GM21367 (cell line): ENCODE measurements at regions not wholly inside any gene's neighbourhood (a gene's known extent, or its start where the extent isn't known, plus 50 kb on each side); places are given as distances from the start of the nearest gene placed in this dataset.
A peak's percentile ranks its signal among the peaks of the same experiment; 100 is the strongest.
"Not testable (repeated sequence)": the region's sequence is repeated elsewhere in the genome, so short reads cannot be mapped to it uniquely, and the experiment has no call there.

Source experiments
- ATAC-seq: cut with Tn5 transposase; IDR thresholded peaks from one replicate; pipeline ENCODE4 v1.9.1; 2021; ENCODE audit not compliant: unreplicated experiment

DNA sequence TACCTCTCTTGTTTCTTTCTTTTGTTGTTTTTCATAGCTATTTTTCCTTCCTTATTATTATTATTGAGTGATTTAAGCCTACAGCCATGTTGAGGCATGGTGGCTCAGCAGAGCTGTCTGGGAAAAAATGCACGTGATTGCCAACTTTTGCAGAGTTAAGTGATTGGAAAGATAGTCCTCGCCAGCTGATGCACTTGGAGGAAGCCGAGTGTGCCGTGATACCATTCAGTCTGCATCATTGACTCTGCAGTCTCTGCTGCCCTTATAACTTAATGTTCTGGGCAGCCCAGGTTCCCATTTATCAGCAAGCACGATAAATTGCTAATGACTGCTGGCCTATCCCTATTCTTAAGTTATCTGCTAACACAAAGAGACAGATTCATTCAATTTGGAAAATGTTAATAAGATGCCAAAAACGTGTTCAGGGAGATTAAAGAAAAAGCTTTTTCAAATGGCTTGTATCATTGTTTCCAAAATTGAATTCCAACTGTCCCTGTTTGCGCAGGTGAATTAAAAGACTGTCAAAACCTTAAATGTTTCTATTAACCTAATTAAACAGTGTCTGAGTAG is 232.9 kb upstream of the NPY start:
- ATAC-seq: no peak

DNA sequence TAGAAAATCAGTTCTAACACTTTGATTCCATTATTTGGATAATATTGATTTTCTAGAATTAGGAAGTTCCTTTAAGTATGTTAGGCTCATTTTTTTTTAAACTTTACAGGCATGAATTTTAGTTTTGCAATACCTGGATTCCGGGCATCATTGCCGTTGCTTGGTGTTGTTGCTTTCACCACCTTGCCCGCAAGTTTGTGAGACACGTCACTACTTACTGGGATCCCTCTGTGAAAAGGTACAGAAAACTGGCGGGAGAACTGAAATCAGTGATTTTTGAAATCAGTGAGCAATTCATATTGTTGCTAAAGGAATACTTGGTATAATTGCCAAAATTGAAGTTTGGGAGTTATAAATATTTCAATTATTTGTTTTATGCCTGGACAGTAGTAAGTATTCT is 232.3 kb upstream of the NPY start:
- no peak for ATAC-seq

- ATAC-seq: no peak
These were observed 231.3 kb upstream of the NPY start for GRCh38 chr7:24052572-24053260.

- no peak for ATAC-seq
These were observed 229.8 kb upstream of the NPY start for GRCh38 chr7:24054236-24054635.

- ATAC-seq: no peak
These were observed 226.7 kb upstream of the NPY start for GRCh38 chr7:24057243-24057642.

- no peak for ATAC-seq
These were observed 225.0 kb upstream of the NPY start for GRCh38 chr7:24058953-24059352.

GRCh38 chr7:24059775-24060174 is 224.2 kb upstream of the NPY start:
- ATAC-seq: no peak

DNA sequence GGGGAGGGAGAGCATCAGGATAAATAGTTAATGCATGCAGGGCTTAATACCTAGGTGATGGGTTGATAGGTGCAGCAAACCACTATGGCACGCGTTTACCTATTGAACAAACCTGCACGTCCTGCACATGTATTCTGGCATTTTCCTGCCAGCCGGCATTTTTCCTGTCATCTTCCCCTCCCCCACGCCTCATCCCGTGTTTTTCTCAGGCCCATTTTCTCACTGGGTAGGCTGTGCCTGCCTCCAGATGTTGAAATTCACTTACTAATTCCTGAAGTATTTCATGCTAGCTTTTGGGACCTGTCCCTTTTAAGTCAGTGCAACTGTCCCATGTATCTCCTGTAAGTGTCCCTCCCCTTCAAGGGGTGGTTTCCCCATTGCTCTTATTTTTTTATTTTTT is 220.3 kb upstream of the NPY start:
- no peak for ATAC-seq

- ATAC-seq: no peak
These were observed 214.2 kb upstream of the NPY start for GRCh38 chr7:24069751-24070150.

DNA sequence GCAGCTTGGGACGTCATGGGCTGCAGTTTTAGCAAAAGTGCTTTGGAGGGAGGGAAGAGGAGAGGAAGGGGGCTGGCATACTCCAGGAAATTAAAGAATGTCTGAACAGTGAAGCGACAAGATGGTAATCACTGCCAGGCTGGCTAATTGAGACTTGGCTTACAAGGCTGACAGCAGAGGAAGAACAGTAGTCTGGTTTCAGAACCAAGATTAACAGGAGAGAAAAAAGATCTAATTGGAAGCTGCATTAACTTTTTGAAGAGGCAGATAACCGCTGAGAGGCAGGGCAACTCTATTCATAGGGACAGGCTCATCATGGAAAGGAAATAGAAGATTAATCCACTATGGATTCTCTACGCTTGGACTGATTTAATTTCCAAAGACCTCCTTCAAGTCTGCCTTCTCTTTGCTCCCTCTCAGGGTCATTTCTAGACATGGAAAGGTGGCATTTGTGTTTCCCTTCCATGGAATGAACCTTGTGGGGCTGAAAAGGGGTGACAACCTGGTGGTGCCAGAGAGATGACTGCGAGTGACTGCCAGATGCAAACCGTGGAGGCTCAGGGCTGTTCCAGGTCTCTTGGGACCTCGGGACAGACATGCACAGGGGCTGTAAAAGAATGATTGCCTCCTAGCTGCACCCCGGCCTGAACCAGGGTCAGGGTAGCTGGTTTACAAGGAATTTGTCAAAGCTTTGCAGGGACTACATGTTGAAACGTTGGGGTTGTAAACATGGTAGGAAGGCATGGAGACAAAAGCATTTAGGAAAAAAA is 210.2 kb upstream of the NPY start:
- no peak for ATAC-seq

DNA sequence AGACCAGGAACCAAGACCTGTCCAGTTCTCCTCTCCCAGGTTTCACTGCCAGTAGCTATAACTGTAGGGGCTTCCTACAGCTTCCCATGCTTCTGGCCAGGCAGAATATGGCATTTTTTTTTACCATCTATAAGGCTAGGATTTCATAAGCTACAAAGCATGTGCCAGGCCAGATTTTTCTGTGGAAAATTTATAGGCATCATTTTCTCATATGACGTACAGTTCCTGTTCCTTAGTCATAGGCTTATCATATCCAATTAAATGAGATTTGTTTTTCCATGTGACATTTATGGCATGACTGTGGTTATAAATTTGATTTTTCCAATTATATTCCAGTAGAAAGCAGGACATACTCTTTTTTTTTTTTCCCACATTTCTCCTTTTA is 208.6 kb upstream of the NPY start:
- ATAC-seq: no peak

DNA sequence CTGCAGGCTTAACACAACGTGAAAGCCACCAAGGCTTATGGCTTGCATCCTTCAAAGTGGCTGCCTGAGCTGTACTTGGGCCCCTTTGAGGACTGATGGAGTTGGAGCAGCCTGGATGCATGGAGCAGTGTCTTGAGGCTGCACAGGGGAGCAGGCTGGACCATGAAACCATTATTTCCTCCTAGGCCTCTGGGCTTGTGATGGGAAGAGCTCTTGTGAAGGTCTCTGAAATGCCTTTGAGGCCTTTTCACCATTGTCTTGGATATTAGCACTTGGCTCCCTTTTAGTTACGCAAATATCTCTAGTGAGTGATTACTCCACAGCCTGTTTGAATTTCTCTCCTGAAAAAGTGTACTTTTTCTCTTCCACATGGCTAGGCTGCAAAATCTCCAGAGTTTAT is 201.2 kb upstream of the NPY start:
- no peak for ATAC-seq

DNA sequence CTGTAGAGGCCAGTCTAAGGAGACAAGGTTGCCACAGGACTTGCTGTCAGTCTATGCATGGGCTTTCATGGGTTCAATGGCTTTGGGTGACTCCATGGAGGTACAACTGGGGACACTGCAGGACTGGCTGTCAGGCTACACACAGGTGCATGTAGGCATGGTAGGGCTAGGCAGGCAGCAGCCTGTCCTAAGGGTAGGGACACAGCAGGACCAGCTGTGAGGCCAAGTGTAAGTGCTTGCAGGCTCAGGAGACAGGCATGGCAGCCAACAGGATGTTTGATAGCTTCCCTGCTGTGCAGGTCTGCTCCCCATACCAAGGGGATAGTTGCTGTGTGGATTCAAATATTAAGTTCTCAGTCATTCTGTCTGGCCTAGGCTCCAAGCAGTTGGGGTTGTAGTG is 181.0 kb upstream of the NPY start:
- no peak for ATAC-seq

DNA sequence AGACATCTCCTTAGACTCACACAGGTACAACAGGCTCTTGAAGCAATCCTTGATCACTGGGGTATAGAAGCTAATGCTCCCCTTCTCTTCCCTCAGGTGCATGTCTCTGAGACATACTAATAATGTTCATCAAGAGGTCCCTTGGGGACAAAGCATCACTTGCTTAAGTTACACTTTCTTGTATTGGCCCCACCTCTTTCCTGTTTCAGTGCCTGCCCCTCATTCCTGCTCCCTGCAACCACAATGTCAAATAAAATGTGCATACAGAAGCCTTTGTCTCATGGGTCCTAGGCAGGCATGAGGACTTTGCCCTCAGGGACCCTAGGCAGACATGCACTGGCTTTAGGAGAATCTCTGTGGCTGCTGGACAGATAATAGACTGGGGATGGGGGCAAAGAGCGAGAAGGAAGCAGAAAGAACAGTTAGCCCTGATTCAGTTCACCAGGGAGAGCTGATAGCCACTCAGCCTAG is 175.0 kb upstream of the NPY start:
- peak; percentile 59 for ATAC-seq

DNA sequence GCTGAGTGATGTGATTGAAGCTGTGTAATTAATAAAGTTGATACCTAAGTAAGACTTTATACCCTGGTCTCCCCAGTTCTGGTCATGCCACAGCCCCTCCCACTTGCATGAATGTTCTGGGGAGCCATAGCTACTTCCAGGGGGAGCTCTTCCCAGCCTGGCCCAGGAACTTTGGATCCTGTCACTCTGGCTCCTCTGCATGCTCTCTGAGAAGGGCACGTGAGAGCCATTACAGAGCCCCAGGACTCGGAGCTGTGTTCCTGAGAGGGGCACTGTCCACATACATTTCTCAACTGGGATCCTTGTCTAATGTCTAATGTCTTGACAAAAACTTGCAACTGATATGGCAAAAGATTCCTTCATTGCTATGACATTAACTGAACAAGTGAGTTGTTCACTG is 173.9 kb upstream of the NPY start:
- ATAC-seq: no peak

DNA sequence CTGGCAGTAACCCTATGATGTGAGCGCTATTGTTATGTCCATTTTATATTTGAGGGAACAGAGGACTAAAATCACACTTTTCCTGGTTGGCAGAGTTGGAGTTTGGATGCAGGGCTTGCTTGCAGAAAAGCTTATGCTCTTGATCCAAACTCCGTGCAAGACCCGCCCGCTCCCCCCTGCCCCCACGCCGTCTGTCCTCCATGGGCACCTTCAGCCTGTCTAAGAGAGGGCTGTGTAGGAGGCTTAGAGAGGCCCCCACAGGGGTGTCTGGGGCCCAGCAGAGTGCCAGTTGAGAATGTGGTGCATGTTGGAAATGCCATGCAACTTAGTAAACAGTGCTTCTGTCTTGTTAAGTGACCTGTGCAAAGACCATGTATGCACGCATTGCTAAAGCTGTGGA is 170.5 kb upstream of the NPY start:
- ATAC-seq: no peak

GRCh38 chr7:24115661-24116060 is 168.3 kb upstream of the NPY start:
- no peak for ATAC-seq

- not testable (repeated sequence) for ATAC-seq
These were observed 166.0 kb upstream of the NPY start for GRCh38 chr7:24117903-24118499.

GRCh38 chr7:24119852-24120251 is 164.1 kb upstream of the NPY start:
- ATAC-seq: no peak

DNA sequence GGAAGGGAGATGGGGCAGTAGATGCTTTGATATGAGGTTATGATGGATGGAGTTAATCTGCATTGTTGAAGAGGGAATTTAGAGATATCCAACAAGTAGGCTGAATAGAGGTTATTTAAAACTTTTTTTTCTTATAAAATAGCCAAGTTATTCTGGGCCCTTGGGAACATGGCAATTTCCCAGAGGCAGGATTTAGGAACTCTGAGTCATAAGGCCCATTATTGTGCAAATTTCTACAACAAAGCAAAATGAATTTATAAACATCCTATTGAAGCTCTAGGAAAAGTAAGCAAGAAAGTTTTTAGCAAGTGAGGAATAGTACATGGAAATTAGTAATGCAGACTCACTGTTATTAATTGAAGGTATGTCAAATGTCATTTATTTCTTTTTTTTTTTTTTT is 160.9 kb upstream of the NPY start:
- ATAC-seq: no peak

DNA sequence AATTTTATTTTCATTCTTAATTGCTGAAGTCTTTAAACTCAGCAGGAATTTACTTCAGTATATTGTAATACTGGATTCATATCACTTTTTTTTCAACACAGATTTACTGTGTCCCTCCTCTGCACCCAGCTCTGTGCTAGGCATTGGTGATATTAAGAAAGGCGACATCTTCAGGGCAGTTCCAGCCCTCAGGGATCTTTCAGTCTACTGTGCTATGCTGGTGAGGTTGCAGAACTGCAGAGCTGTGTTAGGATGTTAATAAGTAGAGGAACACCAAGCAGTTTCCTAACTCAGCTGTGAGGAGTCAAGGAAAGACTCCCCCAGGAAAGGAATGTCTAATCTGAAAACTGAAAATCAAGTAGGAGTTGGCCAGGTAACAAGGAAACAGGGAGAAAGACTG is 158.2 kb upstream of the NPY start:
- ATAC-seq: no peak

- no peak for ATAC-seq
These were observed 156.1 kb upstream of the NPY start for GRCh38 chr7:24127930-24128329.
